Right lobe of liver (tissue), 6 donors: ENCODE measurements at regions not wholly inside any gene's neighbourhood (a gene's known extent, or its start where the extent isn't known, plus 50 kb on each side); places are given as distances from the start of the nearest gene placed in this dataset.
"Not testable (repeated sequence)": the region's sequence is repeated elsewhere in the genome, so short reads cannot be mapped to it uniquely, and the experiment has no call there.

ENCODE experiments used
- ATAC-seq, 4 donors: fragments of 200-7000 bp; cut with Tn5 transposase; one replicate each; pipeline ENCODE4 v1.9.1; 2020; ENCODE audit warnings: mild to moderate bottlenecking in 4 of 4, moderate library complexity in 4 of 4
- DNase-seq, 3 donors: peaks; one replicate each; pipeline ENCODE4 v3.0.0-alpha.2; 2020
- H3K27ac ChIP-seq, 3 donors: fragments of 200-600 bp; one replicate each; pipeline ENCODE4 v1.8.0; 2022
- H3K27me3 ChIP-seq, 2 donors: fragments of 200-600 bp; one replicate each; pipeline ENCODE4 v1.8.0; 2022
- H3K36me3 ChIP-seq, 4 donors: fragments of 200-600 bp; sonication (generic) in 1 of 4; one replicate each; pipeline versions ENCODE4 v1.5.1 to v1.8.0; 2017 to 2022; ENCODE audit warnings: control low read depth in 1 of 4
- H3K4me1 ChIP-seq, 4 donors: fragments of 200-600 bp; sonication (generic) in 1 of 4; one replicate each; pipeline versions ENCODE4 v1.5.1 to v1.8.0; 2017 to 2022; ENCODE audit warnings: control low read depth in 1 of 4
- H3K4me3 ChIP-seq, 3 donors: fragments of 200-600 bp; one replicate each; pipeline ENCODE4 v1.8.0; 2022
- H3K9me3 ChIP-seq, 4 donors: fragments of 200-600 bp; sonication (generic) in 1 of 4; one replicate each; pipeline versions ENCODE4 v1.5.1 to v1.8.0; 2017 to 2022; ENCODE audit warnings: control low read depth in 1 of 4
- CTCF ChIP-seq, 4 donors: fragments of 200-600 bp in 3 of 4; fragments of 450-650 bp in 1 of 4; IDR thresholded peaks; one replicate each; pipeline versions ENCODE4 v1.5.1 to v1.8.0; 2016 to 2022; ENCODE audit warnings: antibody characterized with exemption in 4 of 4, mild to moderate bottlenecking in 2 of 4
- POLR2A ChIP-seq: fragments of 450-650 bp; IDR thresholded peaks from one replicate; pipeline ENCODE4 v1.6.1; 2017; ENCODE audit warnings: antibody characterized with exemption, mild to moderate bottlenecking
- WGBS: methylation state at CpG from one replicate; pipeline ENCODE4 v1.1.6; 2018; ENCODE audit warnings: low coverage, low lambda C conversion rate; ENCODE audit not compliant: insufficient coverage; ENCODE audit errors: missing lambda C conversion rate; 5-methylcytosine and 5-hydroxymethylcytosine counted together
- intact Hi-C, 2 donors: fragments of 100-400 bp; cut with DNase I; formaldehyde crosslinking; loops; one replicate each; pipeline versions ENCODE4 v1.11.2 to v1.14.1; 2022
- donor health status: DM: no; HTN: yes; CAD: no.
- donor health status: DM: no; HTN: no; CAD: no.
- donor health status: DM: no; HTN: no; CAD: no.
- donor health status: DM: no; HTN: yes; CAD: no.
- donor health status: DM: no; HTN: yes; CAD: no.

- 20% methylated on average over 1 of the region's 1 CpG for WGBS
- H3K9me3 ChIP-seq = no peaks in the 10 kb centered on the region
- ATAC-seq = no peak
- no peak for DNase-seq
- no peak for TF ChIP-seq POLR2A
- no peak for TF ChIP-seq CTCF (IDR thresholded peaks at IDR 0.05)
- no peaks in the 10 kb centered on the region for H3K36me3 ChIP-seq
- no peak overlapping the region for H3K4me3 ChIP-seq
- intact Hi-C loops = no loop called here
- H3K4me1 ChIP-seq = no peaks in the 10 kb centered on the region
- no peak overlapping the region for H3K27ac ChIP-seq
- H3K27me3 ChIP-seq = peaks cover 0 to 4% of the 10 kb centered on the region in 2 donors
Observed at GRCh38 chrX:66833426-66833825, 194.5 kb upstream of the EDA2R start.

- TF ChIP-seq POLR2A = no peak
- TF ChIP-seq CTCF (IDR thresholded peaks at IDR 0.05) = peak in 2 of 4 donors; percentile 13 to 25
- H3K27ac ChIP-seq = no peak overlapping the region
- H3K36me3 ChIP-seq = no peaks in the 10 kb centered on the region
- ATAC-seq = peak in 3 of 4 donors; percentile 33 to 57 (median 54)
- no peak for DNase-seq
- no peaks in the 10 kb centered on the region for H3K27me3 ChIP-seq
- 20% methylated on average over 1 of the region's 1 CpG for WGBS
- no peak overlapping the region for H3K4me3 ChIP-seq
- H3K9me3 ChIP-seq = no peaks in the 10 kb centered on the region
- intact Hi-C loops = no loop called here
- no peaks in the 10 kb centered on the region for H3K4me1 ChIP-seq
Observed at GRCh38 chrX:66815227-66815626, 176.3 kb upstream of the EDA2R start.

- H3K27ac ChIP-seq, DNase-seq, H3K9me3 ChIP-seq, intact Hi-C loops, H3K4me1 ChIP-seq, H3K4me3 ChIP-seq, H3K27me3 ChIP-seq, ATAC-seq, H3K36me3 ChIP-seq: not testable (repeated sequence)
- WGBS = 20% methylated on average over 1 of the region's 5 CpGs
Observed at GRCh38 chrX:66794514-66794913, 155.6 kb upstream of the EDA2R start.

- 45% methylated on average over 1 of the region's 3 CpGs for WGBS
- H3K4me3 ChIP-seq = no peak overlapping the region
- H3K27me3 ChIP-seq = no peaks in the 10 kb centered on the region
- H3K4me1 ChIP-seq = no peaks in the 10 kb centered on the region
- H3K9me3 ChIP-seq = no peaks in the 10 kb centered on the region
- intact Hi-C loops = no loop called here
- H3K36me3 ChIP-seq = no peaks in the 10 kb centered on the region
- DNase-seq (no peak), ATAC-seq (no peak)
- no peak overlapping the region for H3K27ac ChIP-seq
- no peak for TF ChIP-seq POLR2A
- no peak for TF ChIP-seq CTCF (IDR thresholded peaks at IDR 0.05)
Observed at GRCh38 chrX:66766318-66766717, 127.4 kb upstream of the EDA2R start.

- no peak for TF ChIP-seq POLR2A
- peak; percentile 17 to 43 (median 38) for TF ChIP-seq CTCF (IDR thresholded peaks at IDR 0.05)
- Histone ChIP-seq H3K4me3 (no peak overlapping the region), H3K27me3 (no peaks in the 10 kb centered on the region), H3K27ac (no peak overlapping the region), H3K4me1 (no peaks in the 10 kb centered on the region), H3K9me3 (no peaks in the 10 kb centered on the region), H3K36me3 (no peaks in the 10 kb centered on the region)
- intact Hi-C loops = no loop called here
- no peak for DNase-seq
- ATAC-seq = peak; percentile 33 to 56 (median 41)
- WGBS = 47% methylated on average over 1 of the region's 1 CpG
Observed at GRCh38 chrX:66760651-66761050, 121.8 kb upstream of the EDA2R start.
